GM12878 (cell line): ENCODE measurements at regions not wholly inside any gene's neighbourhood (a gene's known extent, or its start where the extent isn't known, plus 50 kb on each side); places are given as distances from the start of the nearest gene placed in this dataset.

Experiments
- ATAC-seq: fragments of 200-7000 bp; cut with Tn5 transposase; 3 replicates; pipeline ENCODE4 v1.9.1; 2020; ENCODE audit warnings: mild to moderate bottlenecking, moderate library complexity
- BruUV-seq: library from RNA; stranded (reverse); fragments of 400-500 nt; replicated peaks from 2 replicates; lab custom pipeline; 2021; lab: Mats Ljungman, UMichigan
- CTCF ChIA-PET: fragments of 300-600 bp; sonication (Branson Sonifier 250); formaldehyde crosslinking; extraction: SDS; loops from one replicate; lab custom pipeline; 2021; ENCODE audit warnings: inconsistent platforms; lab: Yijun Ruan, JAX
- POLR2A ChIA-PET: fragments of 350-600 bp; formaldehyde crosslinking; extraction: SDS; loops from one replicate; lab custom pipeline; 2021; ENCODE audit warnings: inconsistent platforms; lab: Charles Lee
- RAD21 ChIA-PET: fragments of 300-600 bp; sonication (Branson Sonifier 250); formaldehyde crosslinking; loops from one replicate; lab custom pipeline; 2023; ENCODE audit warnings: antibody characterized with exemption; ENCODE audit not compliant: unreplicated experiment; lab: Charles Lee
- SMC1A ChIA-PET: fragments of 300-600 bp; sonication (Branson Sonifier 250); formaldehyde crosslinking; loops from one replicate; lab custom pipeline; 2023; ENCODE audit not compliant: unreplicated experiment, uncharacterized antibody; lab: Charles Lee
- DNase-seq: peaks from one replicate; pipeline ENCODE4 v3.0.0-alpha.2; 2011; ENCODE audit warnings: low read depth, low spot score
- FAIRE-seq: peaks from 3 replicates; lab custom pipeline; 2011; peaks lifted over from hg19 to GRCh38; lab: Jason Lieb, UNC
- H2AFZ ChIP-seq: 2 replicates; pipeline ENCODE4 v1.6.0; 2011; ENCODE audit warnings: low read depth, low read length, control low read depth; ENCODE audit not compliant: control insufficient read depth
- H3K27ac ChIP-seq: 2 replicates; pipeline ENCODE4 v1.5.1; 2011; ENCODE audit warnings: control low read depth; ENCODE audit not compliant: control insufficient read depth, insufficient read depth
- H3K27me3 ChIP-seq, 2 experiments: replicated peaks in 1 of 2; 2 replicates each; pipeline versions ENCODE4 v1.6.0 to v1.6.1; 2011; ENCODE audit warnings: low read length in 1 of 2; ENCODE audit not compliant: control insufficient read depth in 2 of 2, insufficient read depth in 2 of 2
- H3K36me3 ChIP-seq, 2 experiments: 2 replicates each; pipeline ENCODE4 v1.5.1; 2011; ENCODE audit warnings: low read length in 1 of 2; ENCODE audit not compliant: control insufficient read depth in 2 of 2, insufficient read depth in 2 of 2
- H3K4me1 ChIP-seq: 2 replicates; pipeline ENCODE4 v1.6.1; 2011; ENCODE audit warnings: mild to moderate bottlenecking, low read length, moderate library complexity, mixed read lengths; ENCODE audit not compliant: control insufficient read depth, insufficient read depth
- H3K4me2 ChIP-seq: 2 replicates; pipeline ENCODE4 v1.6.0; 2011; ENCODE audit warnings: control low read depth; ENCODE audit not compliant: control insufficient read depth, insufficient read depth
- H3K4me3 ChIP-seq: fragments of 200-600 bp; sonication (generic); 2 replicates; pipeline ENCODE4 v1.5.1; 2016
- H3K79me2 ChIP-seq: 2 replicates; pipeline ENCODE4 v1.6.0; 2011; ENCODE audit warnings: low read length; ENCODE audit not compliant: control insufficient read depth, insufficient read depth
- H3K9ac ChIP-seq: 2 replicates; pipeline ENCODE4 v1.8.0; 2011; ENCODE audit warnings: low read length, control low read depth, mixed read lengths; ENCODE audit not compliant: control insufficient read depth, insufficient read depth
- H3K9me3 ChIP-seq: replicated peaks from 3 replicates; pipeline ENCODE4 v1.5.1; 2011; ENCODE audit warnings: mild to moderate bottlenecking, low read length; ENCODE audit not compliant: control insufficient read depth, insufficient read depth
- H4K20me1 ChIP-seq: 2 replicates; pipeline ENCODE4 v1.6.0; 2011; ENCODE audit not compliant: control insufficient read depth, insufficient read depth
- BMI1 ChIP-seq: fragments of 450-650 bp; IDR thresholded peaks from 2 replicates; pipeline ENCODE4 v1.6.1; 2016; ENCODE audit warnings: mild to moderate bottlenecking, moderate library complexity, borderline replicate concordance
- CHD2 ChIP-seq: IDR thresholded peaks from 2 replicates; pipeline ENCODE4 v1.6.1; 2011; ENCODE audit warnings: low read depth, low read length, improper control_type of control experiment, borderline replicate concordance
- EED ChIP-seq: sonication (generic); IDR thresholded peaks from 2 replicates; pipeline ENCODE4 v1.6.1; 2016; ENCODE audit warnings: antibody characterized with exemption, low read depth
- ESRRA ChIP-seq: IDR thresholded peaks from 2 replicates; pipeline ENCODE4 v1.6.1; 2012; ENCODE audit warnings: mild to moderate bottlenecking, low read length, improper control_type of control experiment
- GABPA ChIP-seq: IDR thresholded peaks from 2 replicates; pipeline ENCODE4 v1.6.1; 2014; ENCODE audit warnings: antibody characterized with exemption, low read depth, mild to moderate bottlenecking, inconsistent platforms
- PBX3 ChIP-seq: IDR thresholded peaks from 2 replicates; pipeline ENCODE4 v1.6.1; 2011; ENCODE audit warnings: mild to moderate bottlenecking, low read depth, low read length, moderate library complexity; ENCODE audit not compliant: insufficient replicate concordance
- PML ChIP-seq: IDR thresholded peaks from 2 replicates; pipeline ENCODE4 v1.6.1; 2012; ENCODE audit warnings: low read length, inconsistent platforms
- SMC3 ChIP-seq: IDR thresholded peaks from 2 replicates; pipeline ENCODE4 v1.6.1; 2011; ENCODE audit warnings: low read length, improper control_type of control experiment, borderline replicate concordance
- SPI1 ChIP-seq: IDR thresholded peaks from 2 replicates; pipeline ENCODE4 v1.6.1; 2011; ENCODE audit warnings: low read depth, mild to moderate bottlenecking, low read length, moderate library complexity, borderline replicate concordance; ENCODE audit not compliant: insufficient read depth
- STAT1 ChIP-seq: fragments of 450-650 bp; conservative IDR thresholded peaks from 2 replicates; pipeline ENCODE4 v1.6.1; 2014; ENCODE audit warnings: antibody characterized with exemption, mild to moderate bottlenecking
- ZBTB11 ChIP-seq: fragments of 450-650 bp; formaldehyde crosslinking; IDR thresholded peaks from 2 replicates; pipeline ENCODE4 v1.5.0; 2022; ENCODE audit warnings: mild to moderate bottlenecking, missing genetic modification characterization
- ZNF24 ChIP-seq: fragments of 450-650 bp; IDR thresholded peaks from 2 replicates; pipeline ENCODE4 v1.6.1; 2017; ENCODE audit warnings: antibody characterized with exemption, mild to moderate bottlenecking
- ZSCAN29 ChIP-seq: fragments of 450-650 bp; IDR thresholded peaks from 2 replicates; pipeline ENCODE4 v1.6.1; 2017; ENCODE audit warnings: mild to moderate bottlenecking, moderate library complexity
- WGBS: methylation state at CpG from one replicate; pipeline ENCODE4 v1.1.6; 2016; ENCODE audit warnings: low lambda C conversion rate; ENCODE audit not compliant: insufficient replicate concordance, insufficient coverage; ENCODE audit errors: missing lambda C conversion rate; 5-methylcytosine and 5-hydroxymethylcytosine counted together
- in situ Hi-C: fragments of 300-500 bp; cut with MboI; formaldehyde crosslinking; loops from 9 replicates; pipeline ENCODE4 v1.14.3; 2018; ENCODE audit warnings: mixed read lengths
- intact Hi-C: fragments of 100-400 bp; cut with micrococcal nuclease; formaldehyde crosslinking; loops from one replicate; pipeline ENCODE4 v1.14.2; 2022; ENCODE audit not compliant: unreplicated experiment

GRCh38 chr16:79784007-79784406 lies 183.5 kb upstream of the MAF start:
- Histone ChIP-seq H4K20me1 (no peaks in the 10 kb centered on the region), H3K9ac (no peak overlapping the region), H3K27me3 (no peaks in the 10 kb centered on the region), H2AFZ (no peak overlapping the region), H3K36me3 (no peaks in the 10 kb centered on the region), H3K4me3 (no peak overlapping the region), H3K4me1 (no peaks in the 10 kb centered on the region), H3K9me3 (no peaks in the 10 kb centered on the region), H3K79me2 (no peaks in the 10 kb centered on the region), H3K27ac (no peak overlapping the region), H3K4me2 (no peak overlapping the region)
- DNase-seq (no peak), ATAC-seq (no peak), FAIRE-seq (no peak)
- ChIA-PET RAD21 (no interaction called here), CTCF (no interaction called here), POLR2A (no interaction called here), SMC1A (no interaction called here)
- BruUV-seq = no TSS peak
- intact Hi-C loops = no loop called here
- in situ Hi-C loops = no loop called here
- TF ChIP-seq ZNF24 = no peak
- TF ChIP-seq BMI1 = no peak
- no peak for TF ChIP-seq ZSCAN29
- TF ChIP-seq STAT1 = no peak
- no peak for TF ChIP-seq GABPA
- TF ChIP-seq ESRRA = no peak
- TF ChIP-seq EED = no peak
- no peak for TF ChIP-seq SPI1
- no peak for TF ChIP-seq PML
- no peak for TF ChIP-seq ZBTB11 (CRISPR knock-in tag)
- TF ChIP-seq CHD2 = no peak
- no peak for TF ChIP-seq PBX3
- TF ChIP-seq SMC3 = no peak
- 50% methylated on average over 5 of the region's 5 CpGs for WGBS
